NCI-H82 treated with DMSO at 0.1 percent for 48 hours (cell line): ENCODE measurements at regions not wholly inside any gene's neighbourhood (a gene's known extent, or its start where the extent isn't known, plus 50 kb on each side); places are given as distances from the start of the nearest gene placed in this dataset.
"Not testable (repeated sequence)": the region's sequence is repeated elsewhere in the genome, so short reads cannot be mapped to it uniquely, and the experiment has no call there.

Experiments used
- DNase-seq: peaks from one replicate; lab custom pipeline; 2025; ENCODE audit not compliant: unreplicated experiment; lab: John Stamatoyannopoulos, UW

GRCh38 chr1:101474039-101474665, 237.3 kb downstream of the S1PR1 start:
- DNase-seq = peak; percentile 31

DNA sequence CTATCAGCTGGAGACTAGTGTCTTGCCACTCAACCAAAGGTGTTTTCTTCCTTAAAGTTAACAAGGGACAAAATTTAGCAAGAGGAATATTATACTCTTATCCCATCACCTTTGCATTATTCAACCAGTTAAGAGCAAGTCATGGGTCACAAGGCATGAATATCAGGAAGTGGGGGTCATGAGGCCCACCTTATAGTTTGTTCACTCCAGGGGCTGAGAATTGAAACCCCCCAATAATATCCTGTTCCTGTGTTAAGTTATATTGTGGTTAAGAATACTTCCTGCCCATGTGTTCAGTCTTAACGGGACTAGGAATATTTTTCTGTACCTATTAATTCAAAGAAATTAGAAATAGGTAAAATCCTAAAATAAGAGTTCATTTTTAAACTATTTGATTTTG, 239.7 kb downstream of the S1PR1 start:
- no peak for DNase-seq

DNA sequence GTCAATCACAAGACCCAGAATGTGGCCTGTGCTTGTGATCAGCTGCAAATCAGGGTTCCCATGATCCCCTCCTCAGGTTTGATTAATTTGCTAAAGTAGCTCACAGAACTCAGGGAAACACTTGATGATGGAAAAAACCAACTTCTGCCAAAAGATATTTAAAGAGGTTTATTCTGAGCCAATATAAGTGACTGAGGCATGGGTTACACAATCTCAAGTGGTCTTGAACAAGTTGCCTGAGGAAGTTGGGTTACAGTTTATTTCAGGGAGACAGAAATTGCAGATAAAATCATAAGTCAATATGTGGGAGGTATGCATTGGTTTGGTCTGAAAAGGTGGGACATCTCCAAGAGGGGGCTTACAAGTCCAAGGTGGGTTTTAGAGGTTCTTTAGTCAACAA, 243.1 kb downstream of the S1PR1 start:
- DNase-seq = no peak

DNA sequence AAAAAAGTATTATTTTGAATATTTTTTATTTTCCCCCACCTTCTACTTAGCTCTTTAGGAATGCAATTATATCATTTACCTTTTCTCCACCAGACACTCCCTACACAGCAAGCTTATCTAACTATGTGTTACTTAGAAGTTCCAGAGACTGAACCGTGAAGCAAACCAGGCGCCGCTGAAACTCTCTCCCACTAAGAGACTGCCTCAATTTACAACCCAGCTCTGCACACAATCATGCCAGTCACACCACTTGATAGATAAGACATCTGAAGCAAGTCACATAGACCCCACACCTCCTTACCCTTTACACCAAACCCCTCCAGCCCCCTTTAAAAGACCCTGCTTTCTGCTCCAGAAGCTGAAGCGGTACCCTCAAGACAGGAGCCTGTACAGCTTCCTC, 245.5 kb downstream of the S1PR1 start:
- DNase-seq = no peak

DNA sequence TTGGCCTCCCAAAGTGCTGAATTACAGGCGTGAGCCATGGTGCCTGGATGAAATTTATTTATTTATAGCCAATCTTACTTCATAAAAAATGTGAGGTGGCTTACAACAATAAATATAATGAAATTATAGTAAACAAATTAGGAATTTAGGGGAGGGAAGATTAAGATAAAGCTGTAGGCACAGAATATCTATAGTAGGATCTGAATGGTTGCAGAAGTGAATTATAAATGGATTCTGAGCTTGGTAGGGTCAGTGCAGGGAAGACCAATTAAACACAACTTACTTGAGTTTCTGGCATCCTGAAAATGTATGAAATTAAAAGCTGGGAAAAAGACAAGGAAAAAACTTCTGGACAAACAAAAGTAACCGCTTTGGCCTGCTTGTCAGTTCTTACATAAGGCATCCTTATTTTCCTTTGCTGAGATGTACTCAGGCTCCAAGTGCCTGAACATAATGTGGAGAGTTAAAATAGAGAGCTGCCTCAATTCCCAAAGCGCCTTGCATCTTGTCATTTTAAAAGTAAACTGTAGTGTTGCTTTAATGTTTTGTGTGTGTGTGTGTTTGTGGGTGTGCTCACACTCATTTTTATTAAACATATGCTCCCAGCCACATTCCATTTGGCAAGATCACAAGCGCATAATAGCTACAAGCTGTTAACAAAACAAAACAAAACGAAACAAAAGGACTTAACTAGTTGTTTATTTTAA, 247.3 kb downstream of the S1PR1 start:
- no peak for DNase-seq

- no peak for DNase-seq
Measured at GRCh38 chr1:101484689-101485338, 248.0 kb downstream of the S1PR1 start.

GRCh38 chr1:101485712-101486111, 248.9 kb downstream of the S1PR1 start:
- DNase-seq = no peak

DNA sequence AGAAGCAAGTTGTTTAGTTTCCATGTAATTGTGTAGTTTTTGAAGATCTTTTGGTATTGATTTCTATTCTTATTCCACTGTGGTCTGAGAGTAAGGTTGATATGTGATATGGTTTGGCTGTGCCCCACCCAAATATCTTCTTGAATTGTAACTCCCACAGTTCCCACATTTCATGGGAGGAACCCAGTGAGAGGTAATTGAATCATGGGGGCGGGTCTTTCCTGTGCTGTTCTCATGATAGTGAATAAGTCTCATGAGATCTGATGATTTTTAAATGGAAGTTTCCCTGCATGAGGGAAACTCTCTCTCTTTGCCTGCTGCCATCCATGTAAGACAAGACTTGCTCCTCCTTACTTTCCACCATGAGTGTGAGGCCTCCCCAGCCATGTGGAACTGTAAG, 255.3 kb downstream of the S1PR1 start:
- not testable (repeated sequence) for DNase-seq

GRCh38 chr1:101493920-101494319, 257.1 kb downstream of the S1PR1 start:
- DNase-seq = not testable (repeated sequence)

GRCh38 chr1:101496109-101496508, 259.3 kb downstream of the S1PR1 start:
- no peak for DNase-seq

GRCh38 chr1:101497881-101498559, 261.2 kb downstream of the S1PR1 start:
- no peak for DNase-seq

DNA sequence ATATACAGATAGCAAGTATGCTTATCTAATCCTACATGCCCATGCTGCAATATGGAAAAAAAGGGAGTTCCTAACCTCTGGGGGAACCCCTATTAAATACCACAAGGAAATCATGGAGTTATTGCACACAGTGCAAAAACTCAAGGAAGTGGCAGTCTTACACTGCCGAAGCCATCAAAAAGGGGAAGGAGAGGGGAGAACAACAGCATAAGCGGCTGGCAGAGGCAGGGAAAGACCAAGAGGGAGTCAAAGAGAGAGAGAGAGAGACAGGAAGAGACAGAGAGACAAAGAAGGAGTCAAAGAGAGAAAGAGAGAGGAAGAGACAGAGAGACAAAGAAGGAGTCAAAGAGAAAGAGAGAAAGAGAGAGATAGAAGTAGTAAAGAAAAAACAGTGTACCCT, 267.3 kb downstream of the S1PR1 start:
- DNase-seq = not testable (repeated sequence)

- not testable (repeated sequence) for DNase-seq
Measured at GRCh38 chr1:101505240-101505639, 268.4 kb downstream of the S1PR1 start.

GRCh38 chr1:101506541-101507164, 269.8 kb downstream of the S1PR1 start:
- peak; percentile 7 for DNase-seq

GRCh38 chr1:101507547-101507971, 270.7 kb downstream of the S1PR1 start:
- DNase-seq = no peak

GRCh38 chr1:101508913-101509312, 272.1 kb downstream of the S1PR1 start:
- DNase-seq = no peak

GRCh38 chr1:101509370-101509769, 272.6 kb downstream of the S1PR1 start:
- no peak for DNase-seq

- no peak for DNase-seq
Measured at GRCh38 chr1:101511202-101511891, 274.5 kb downstream of the S1PR1 start.

GRCh38 chr1:101520302-101520701, 283.5 kb downstream of the S1PR1 start:
- no peak for DNase-seq

DNA sequence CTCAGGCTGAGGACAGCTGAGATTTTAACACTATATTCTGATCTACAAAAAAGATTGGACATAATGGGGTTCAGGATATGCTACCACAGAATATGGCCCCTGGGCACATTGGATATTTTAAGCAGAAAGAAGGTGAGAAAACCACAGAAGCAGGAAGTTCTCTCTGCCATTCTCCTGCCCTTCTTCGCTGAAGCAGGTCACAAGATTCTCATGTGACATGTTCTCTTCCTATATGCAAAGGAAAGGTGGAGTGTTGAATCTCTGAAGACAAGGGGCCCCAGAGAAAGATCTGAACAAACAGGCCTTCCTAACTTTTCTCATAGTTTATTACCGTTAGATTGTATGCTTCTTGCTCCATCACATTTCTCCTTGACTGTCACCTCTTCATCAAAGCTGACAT, 285.7 kb downstream of the S1PR1 start:
- DNase-seq = no peak

DNA sequence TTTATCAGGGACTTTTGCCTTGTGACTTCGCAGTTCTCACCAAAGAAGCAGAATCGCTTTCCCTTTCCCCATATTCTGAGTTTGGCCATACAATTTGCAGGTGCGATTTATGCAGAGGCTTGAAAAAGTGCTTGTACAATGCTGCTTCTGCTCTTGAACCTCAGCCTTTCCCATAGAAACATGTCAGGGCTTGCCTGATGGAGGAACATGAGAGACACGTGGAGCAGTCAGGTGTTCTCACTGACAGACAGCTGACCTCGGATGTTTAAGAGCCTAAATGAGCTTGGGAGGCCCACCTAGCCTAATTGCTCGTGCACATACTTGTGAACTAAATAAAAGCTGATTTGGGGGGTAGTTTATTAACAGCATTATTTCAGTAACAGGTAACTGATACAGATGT, 290.0 kb downstream of the S1PR1 start:
- no peak for DNase-seq
